ENCODE measurements at regions not wholly inside any gene's neighbourhood (a gene's known extent, or its start where the extent isn't known, plus 50 kb on each side); places are given as distances from the start of the nearest gene placed in this dataset.

GRCh38 chr4:84179409-84179808 is 319.7 kb downstream of the NKX6-1 start:
- no peak for TF ChIP-seq EP300 (IDR thresholded peaks at IDR 0.05)
- no peak for TF ChIP-seq CTCF (IDR thresholded peaks at IDR 0.05)
